Endothelial cell of umbilical vein (primary cell): ENCODE measurements at regions not wholly inside any gene's neighbourhood (a gene's known extent, or its start where the extent isn't known, plus 50 kb on each side); places are given as distances from the start of the nearest gene placed in this dataset.

Experiments
- BruUV-seq: library from RNA; stranded (reverse); fragments of 400-500 nt; replicated peaks from 2 replicates; lab custom pipeline; 2021; lab: Mats Ljungman, UMichigan
- CTCF ChIA-PET: fragments of 300-600, 350-600 bp; sonication (Branson Sonifier 250); formaldehyde crosslinking; loops from one replicate; lab custom pipeline; 2021; ENCODE audit warnings: antibody characterized with exemption, inconsistent platforms; lab: Charles Lee
- POLR2A ChIA-PET: fragments of 300-600, 350-600 bp; sonication (Branson Sonifier 250); formaldehyde crosslinking; loops from one replicate; lab custom pipeline; 2021; ENCODE audit warnings: antibody characterized with exemption, inconsistent platforms; lab: Charles Lee
- DNase-seq: peaks from one replicate; pipeline ENCODE4 v3.0.0-alpha.2; 2011; ENCODE audit warnings: low read depth, low spot score
- FAIRE-seq: peaks from 2 replicates; lab custom pipeline; 2011; peaks lifted over from hg19 to GRCh38; lab: Jason Lieb, UNC
- H2AFZ ChIP-seq: 2 replicates; pipeline ENCODE4 v1.6.0; 2012; ENCODE audit warnings: low read depth, low read length, control low read depth, inconsistent platforms
- H3K27ac ChIP-seq: 2 replicates; pipeline ENCODE4 v1.5.1; 2011; ENCODE audit warnings: low read depth, mild to moderate bottlenecking, control low read depth, low read length, moderate library complexity; ENCODE audit not compliant: insufficient read depth
- H3K27me3 ChIP-seq, 2 experiments: 2 replicates each; pipeline versions ENCODE4 v1.6.0 to v1.6.1; 2011; ENCODE audit warnings: low read length in 2 of 2, mixed read lengths in 1 of 2; ENCODE audit not compliant: control insufficient read depth in 2 of 2, insufficient read depth in 2 of 2
- H3K36me3 ChIP-seq, 2 experiments: 2 replicates in 1 of 2; 3 replicates in 1 of 2; pipeline ENCODE4 v1.5.1; 2011; ENCODE audit warnings: low read length in 2 of 2, mild to moderate bottlenecking in 1 of 2, moderate library complexity in 1 of 2; ENCODE audit not compliant: control insufficient read depth in 2 of 2, insufficient read depth in 2 of 2; ENCODE audit errors: extremely low read depth in 1 of 2
- H3K4me1 ChIP-seq: 3 replicates; pipeline ENCODE4 v1.5.1; 2011; ENCODE audit warnings: mild to moderate bottlenecking, low read length; ENCODE audit not compliant: control insufficient read depth, insufficient read depth; ENCODE audit errors: extremely low read depth
- H3K4me2 ChIP-seq: 2 replicates; pipeline ENCODE4 v1.6.1; 2011; ENCODE audit warnings: low read length, control low read depth, mixed read lengths; ENCODE audit not compliant: insufficient read depth
- H3K4me3 ChIP-seq, 3 experiments: fragments of 200-600 bp in 1 of 3; sonication (generic), shearing (Covaris generic) in 1 of 3; replicated peaks in 1 of 3; 2 replicates each; pipeline ENCODE4 v1.5.1; 2011 to 2016; ENCODE audit warnings: control low read depth in 3 of 3, low read length in 3 of 3, mild to moderate bottlenecking in 2 of 3, inconsistent platforms in 1 of 3, low read depth in 1 of 3, moderate library complexity in 1 of 3; ENCODE audit not compliant: insufficient read depth in 1 of 3
- H3K79me2 ChIP-seq: 2 replicates; pipeline ENCODE4 v1.6.0; 2012; ENCODE audit warnings: low read length, inconsistent platforms; ENCODE audit not compliant: control insufficient read depth, insufficient read depth
- H3K9ac ChIP-seq: replicated peaks from 2 replicates; pipeline ENCODE3; 2011; ENCODE audit warnings: low read length, control low read depth; ENCODE audit not compliant: insufficient read depth; ENCODE audit errors: extremely low read depth
- H3K9me1 ChIP-seq: replicated peaks from 3 replicates; pipeline ENCODE4 v1.6.0; 2011; ENCODE audit warnings: mild to moderate bottlenecking, low read length; ENCODE audit not compliant: control insufficient read depth, insufficient read depth; ENCODE audit errors: extremely low read depth
- H3K9me3 ChIP-seq: replicated peaks from 2 replicates; pipeline ENCODE4 v1.5.1; 2012; ENCODE audit warnings: low read length, inconsistent platforms; ENCODE audit not compliant: control insufficient read depth, insufficient read depth
- H4K20me1 ChIP-seq: replicated peaks from 2 replicates; pipeline ENCODE3; 2011; ENCODE audit warnings: mild to moderate bottlenecking, low read length; ENCODE audit not compliant: control insufficient read depth, insufficient read depth; ENCODE audit errors: extremely low read depth
- CTCF ChIP-seq, 2 donors: IDR thresholded peaks; 1 replicate in 1 of 2; 2 replicates in 1 of 2; pipeline ENCODE4 v1.5.1; 2011; ENCODE audit warnings: low read length in 2 of 2, mild to moderate bottlenecking in 2 of 2, moderate library complexity in 2 of 2, control low read depth in 1 of 2, inconsistent platforms in 1 of 2, low read depth in 1 of 2; ENCODE audit not compliant: insufficient read depth in 1 of 2; ENCODE audit errors: extremely low read depth in 1 of 2
- EZH2 ChIP-seq: IDR thresholded peaks from 2 replicates; pipeline ENCODE4 v1.6.1; 2012; ENCODE audit warnings: borderline replicate concordance, low read depth, mild to moderate bottlenecking, moderate library complexity, low read length, inconsistent platforms; ENCODE audit not compliant: severe bottlenecking
- FOS ChIP-seq: IDR thresholded peaks from 2 replicates; pipeline ENCODE4 v1.6.1; 2011; ENCODE audit warnings: mild to moderate bottlenecking, low read length, moderate library complexity, borderline replicate concordance; ENCODE audit not compliant: insufficient read depth
- GATA2 ChIP-seq: IDR thresholded peaks from 2 replicates; pipeline ENCODE4 v1.7.0; 2011; ENCODE audit warnings: low read depth, mild to moderate bottlenecking, moderate library complexity, mixed read lengths, low read length; ENCODE audit not compliant: insufficient read length, insufficient read depth
- JUN ChIP-seq: IDR thresholded peaks from 2 replicates; pipeline ENCODE4 v1.6.1; 2011; ENCODE audit warnings: borderline replicate concordance, low read depth; ENCODE audit not compliant: insufficient read length, insufficient read depth
- MAX ChIP-seq: IDR thresholded peaks from 2 replicates; pipeline ENCODE4 v1.6.1; 2011; ENCODE audit not compliant: insufficient read depth, insufficient read length
- MYC ChIP-seq: IDR thresholded peaks from one replicate; pipeline ENCODE4 v1.6.1; 2011; ENCODE audit warnings: mild to moderate bottlenecking, low read depth, low read length
- POLR2A ChIP-seq: IDR thresholded peaks from 2 replicates; pipeline ENCODE4 v1.6.1; 2012; ENCODE audit warnings: low read depth, mild to moderate bottlenecking, control low read depth, low read length
- POLR2AphosphoS5 ChIP-seq: IDR thresholded peaks from 2 replicates; pipeline ENCODE4 v1.6.1; 2012; ENCODE audit warnings: low read depth, mild to moderate bottlenecking, control low read depth, low read length, moderate library complexity; ENCODE audit not compliant: insufficient read depth
- dilution Hi-C: fragments of 300-500 bp; cut with MboI; formaldehyde crosslinking; loops from one replicate; pipeline ENCODE4 v1.15.0; 2019; ENCODE audit warnings: low sequenced_read_pairs; ENCODE audit not compliant: extremely low pct_ligation_motif_present
- intact Hi-C: fragments of 100-400 bp; cut with micrococcal nuclease; formaldehyde crosslinking; loops from one replicate; pipeline ENCODE4 v1.10.0; 2022

DNA sequence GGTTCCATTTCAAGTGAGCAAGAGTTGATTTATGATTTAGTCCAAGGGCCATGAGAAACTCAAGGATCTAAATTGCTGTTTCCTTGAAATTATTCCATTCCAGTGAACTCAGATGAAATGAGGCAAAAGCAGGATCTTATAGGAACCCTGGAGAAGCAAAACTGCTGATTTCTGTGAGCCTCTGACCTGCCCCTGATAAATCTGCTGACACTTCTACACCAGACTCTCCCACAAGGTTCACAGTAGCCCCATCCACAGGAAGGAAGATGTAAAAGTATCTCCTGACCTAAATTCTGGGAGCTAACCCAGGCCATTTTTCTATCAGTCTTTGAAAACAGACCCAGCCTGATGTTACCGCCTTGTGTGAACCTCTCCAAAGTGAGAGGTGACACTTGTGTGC is 987.6 kb upstream of the AUTS2 start:
- H3K27ac ChIP-seq, result no peak overlapping the region
- H3K79me2 ChIP-seq, result no peaks in the 10 kb centered on the region
- H3K9me3 ChIP-seq, result peaks cover 2% of the 10 kb centered on the region
- H3K4me1 ChIP-seq, result no peaks in the 10 kb centered on the region
- FAIRE-seq, result no peak
- H3K27me3 ChIP-seq, result no peaks in the 10 kb centered on the region
- POLR2A ChIA-PET, result no interaction called here
- intact Hi-C loops, result no loop called here
- CTCF ChIA-PET, result no interaction called here
- BruUV-seq, result no TSS peak
- H3K4me2 ChIP-seq, result no peak overlapping the region
- no peaks in the 10 kb centered on the region for H3K9me1 ChIP-seq
- no peaks in the 10 kb centered on the region for H4K20me1 ChIP-seq
- H3K36me3 ChIP-seq, result no peaks in the 10 kb centered on the region
- TF ChIP-seq JUN (no peak), POLR2A (no peak)
- H2AFZ ChIP-seq, result no peak overlapping the region
- H3K4me3 ChIP-seq, result no peak overlapping the region
- dilution Hi-C loops, result no loop called here
- no peak for DNase-seq
- no peak overlapping the region for H3K9ac ChIP-seq

GRCh38 chr7:68613405-68613804 is 984.9 kb upstream of the AUTS2 start:
- no peak overlapping the region for H3K4me3 ChIP-seq
- H3K79me2 ChIP-seq, result no peaks in the 10 kb centered on the region
- POLR2A ChIA-PET, result no interaction called here
- H3K36me3 ChIP-seq, result no peaks in the 10 kb centered on the region
- FAIRE-seq, result no peak
- TF ChIP-seq POLR2A (no peak), CTCF (IDR thresholded peaks at IDR 0.05; ENCODE audit: extremely low read depth in 1 of 2, insufficient read depth in 1 of 2, low read depth in 1 of 2, low read length in 2 of 2) (no peak), JUN (no peak), MAX (no peak), EZH2 (no peak), GATA2 (no peak), MYC (no peak), FOS (no peak), POLR2AphosphoS5 (no peak)
- BruUV-seq, result no TSS peak
- dilution Hi-C loops, result no loop called here
- no peak overlapping the region for H3K4me2 ChIP-seq
- intact Hi-C loops, result no loop called here
- H2AFZ ChIP-seq, result no peak overlapping the region
- no peak for DNase-seq
- H3K9ac ChIP-seq, result no peak overlapping the region
- H3K27ac ChIP-seq, result no peak overlapping the region
- no peaks in the 10 kb centered on the region for H3K4me1 ChIP-seq
- H3K9me1 ChIP-seq, result no peaks in the 10 kb centered on the region
- CTCF ChIA-PET, result no interaction called here
- peaks cover 2% of the 10 kb centered on the region for H3K9me3 ChIP-seq
- no peaks in the 10 kb centered on the region for H3K27me3 ChIP-seq
- H4K20me1 ChIP-seq, result no peaks in the 10 kb centered on the region
